Activated naive CD8-positive, alpha-beta T cell (primary cell): ENCODE measurements at regions not wholly inside any gene's neighbourhood (a gene's known extent, or its start where the extent isn't known, plus 50 kb on each side); places are given as distances from the start of the nearest gene placed in this dataset.

Experiments
- H3K27ac Mint-ChIP-seq: one replicate; pipeline ENCODE4 v1.8.0; 2021; ENCODE audit warnings: mixed read lengths
- H3K27me3 Mint-ChIP-seq: one replicate; pipeline ENCODE4 v1.8.0; 2021; ENCODE audit warnings: mixed read lengths
- H3K36me3 Mint-ChIP-seq: one replicate; pipeline ENCODE4 v1.8.0; 2021; ENCODE audit warnings: mixed read lengths
- H3K4me1 Mint-ChIP-seq: one replicate; pipeline ENCODE4 v1.8.0; 2021; ENCODE audit warnings: low read depth, mixed read lengths
- H3K4me3 Mint-ChIP-seq: one replicate; pipeline ENCODE4 v1.8.0; 2021; ENCODE audit warnings: mild to moderate bottlenecking, mixed read lengths
- H3K9me3 Mint-ChIP-seq: one replicate; pipeline ENCODE4 v1.8.0; 2021; ENCODE audit warnings: low read depth, mixed read lengths

- H3K36me3 Mint-ChIP-seq, result peaks cover 7% of the 10 kb centered on the region
- peaks cover 55% of the 10 kb centered on the region for H3K4me1 Mint-ChIP-seq
- H3K27ac Mint-ChIP-seq, result no peak overlapping the region
- H3K4me3 Mint-ChIP-seq, result no peak overlapping the region
- H3K27me3 Mint-ChIP-seq, result no peaks in the 10 kb centered on the region
- H3K9me3 Mint-ChIP-seq, result peaks cover 7% of the 10 kb centered on the region
These were observed 85.5 kb upstream of the GDF10 start for GRCh38 chr10:47214520-47214919.

- Mint-ChIP-seq H3K9me3 (peaks cover 6% of the 10 kb centered on the region), H3K27me3 (no peaks in the 10 kb centered on the region), H3K36me3 (peaks cover 5% of the 10 kb centered on the region), H3K4me3 (no peak overlapping the region), H3K4me1 (peaks cover 41% of the 10 kb centered on the region), H3K27ac (no peak overlapping the region)
These were observed 82.9 kb upstream of the GDF10 start for GRCh38 chr10:47217113-47217512.

GRCh38 chr10:47218803-47219202 is 81.2 kb upstream of the GDF10 start:
- peaks cover 32% of the 10 kb centered on the region for H3K4me1 Mint-ChIP-seq
- no peak overlapping the region for H3K27ac Mint-ChIP-seq
- no peaks in the 10 kb centered on the region for H3K27me3 Mint-ChIP-seq
- no peak overlapping the region for H3K4me3 Mint-ChIP-seq
- no peaks in the 10 kb centered on the region for H3K36me3 Mint-ChIP-seq
- no peaks in the 10 kb centered on the region for H3K9me3 Mint-ChIP-seq

GRCh38 chr10:47222461-47222860 is 77.5 kb upstream of the GDF10 start:
- no peaks in the 10 kb centered on the region for H3K27me3 Mint-ChIP-seq
- H3K9me3 Mint-ChIP-seq, result no peaks in the 10 kb centered on the region
- no peak overlapping the region for H3K27ac Mint-ChIP-seq
- H3K4me3 Mint-ChIP-seq, result no peak overlapping the region
- H3K4me1 Mint-ChIP-seq, result peaks cover 21% of the 10 kb centered on the region
- no peaks in the 10 kb centered on the region for H3K36me3 Mint-ChIP-seq

GRCh38 chr10:47223236-47223635 is 76.8 kb upstream of the GDF10 start:
- Mint-ChIP-seq H3K4me3 (no peak overlapping the region), H3K9me3 (no peaks in the 10 kb centered on the region), H3K4me1 (peaks cover 18% of the 10 kb centered on the region), H3K27me3 (no peaks in the 10 kb centered on the region), H3K36me3 (no peaks in the 10 kb centered on the region), H3K27ac (no peak overlapping the region)

GRCh38 chr10:47224546-47225218 is 75.3 kb upstream of the GDF10 start:
- H3K27ac Mint-ChIP-seq, result no peak overlapping the region
- H3K4me3 Mint-ChIP-seq, result no peak overlapping the region
- peaks cover 3% of the 10 kb centered on the region for H3K36me3 Mint-ChIP-seq
- no peaks in the 10 kb centered on the region for H3K27me3 Mint-ChIP-seq
- H3K4me1 Mint-ChIP-seq, result peaks cover 17% of the 10 kb centered on the region
- peaks cover 4% of the 10 kb centered on the region for H3K9me3 Mint-ChIP-seq

- Mint-ChIP-seq H3K27me3 (no peaks in the 10 kb centered on the region), H3K4me3 (no peak overlapping the region), H3K9me3 (peaks cover 4% of the 10 kb centered on the region), H3K36me3 (peaks cover 3% of the 10 kb centered on the region), H3K4me1 (peaks cover 23% of the 10 kb centered on the region), H3K27ac (no peak overlapping the region)
These were observed 74.6 kb upstream of the GDF10 start for GRCh38 chr10:47225219-47225927.

GRCh38 chr10:47225928-47226645 is 73.9 kb upstream of the GDF10 start:
- Mint-ChIP-seq H3K36me3 (peaks cover 3% of the 10 kb centered on the region), H3K4me1 (peaks cover 30% of the 10 kb centered on the region), H3K27ac (no peak overlapping the region), H3K27me3 (no peaks in the 10 kb centered on the region), H3K4me3 (no peak overlapping the region), H3K9me3 (peaks cover 4% of the 10 kb centered on the region)

GRCh38 chr10:47230482-47230881 is 69.5 kb upstream of the GDF10 start:
- Mint-ChIP-seq H3K36me3 (peaks cover 3% of the 10 kb centered on the region), H3K4me1 (peaks cover 29% of the 10 kb centered on the region), H3K4me3 (peak overlapping the region; percentile 11), H3K27me3 (no peaks in the 10 kb centered on the region), H3K27ac (peak overlapping the region; percentile 85), H3K9me3 (peaks cover 4% of the 10 kb centered on the region)

GRCh38 chr10:47230957-47231356 is 69.0 kb upstream of the GDF10 start:
- peaks cover 3% of the 10 kb centered on the region for H3K36me3 Mint-ChIP-seq
- H3K9me3 Mint-ChIP-seq, result peaks cover 4% of the 10 kb centered on the region
- no peaks in the 10 kb centered on the region for H3K27me3 Mint-ChIP-seq
- H3K4me3 Mint-ChIP-seq, result no peak overlapping the region
- peak overlapping the region; percentile 85 for H3K27ac Mint-ChIP-seq
- H3K4me1 Mint-ChIP-seq, result peaks cover 25% of the 10 kb centered on the region

GRCh38 chr10:47231414-47231813 is 68.6 kb upstream of the GDF10 start:
- no peak overlapping the region for H3K27ac Mint-ChIP-seq

GRCh38 chr10:47233631-47234030 is 66.4 kb upstream of the GDF10 start:
- Mint-ChIP-seq H3K27me3 (no peaks in the 10 kb centered on the region), H3K4me1 (peaks cover 14% of the 10 kb centered on the region), H3K9me3 (peaks cover 4% of the 10 kb centered on the region), H3K4me3 (no peak overlapping the region), H3K27ac (no peak overlapping the region), H3K36me3 (peaks cover 3% of the 10 kb centered on the region)

More at GRCh38 chr10:47231414-47231813, 68.6 kb upstream of the GDF10 start:
- peaks cover 3% of the 10 kb centered on the region for H3K36me3 Mint-ChIP-seq
- H3K4me3 Mint-ChIP-seq, result no peak overlapping the region
- H3K4me1 Mint-ChIP-seq, result peaks cover 21% of the 10 kb centered on the region
- H3K9me3 Mint-ChIP-seq, result peaks cover 4% of the 10 kb centered on the region
- no peaks in the 10 kb centered on the region for H3K27me3 Mint-ChIP-seq

GRCh38 chr10:47235484-47235883 is 64.5 kb upstream of the GDF10 start:
- no peaks in the 10 kb centered on the region for H3K27me3 Mint-ChIP-seq
- peaks cover 20% of the 10 kb centered on the region for H3K4me1 Mint-ChIP-seq
- H3K9me3 Mint-ChIP-seq, result no peaks in the 10 kb centered on the region
- no peaks in the 10 kb centered on the region for H3K36me3 Mint-ChIP-seq
- no peak overlapping the region for H3K27ac Mint-ChIP-seq
- H3K4me3 Mint-ChIP-seq, result no peak overlapping the region

- Mint-ChIP-seq H3K27me3 (no peaks in the 10 kb centered on the region), H3K4me3 (no peak overlapping the region), H3K4me1 (peaks cover 17% of the 10 kb centered on the region), H3K36me3 (no peaks in the 10 kb centered on the region), H3K9me3 (no peaks in the 10 kb centered on the region), H3K27ac (no peak overlapping the region)
These were observed 62.4 kb upstream of the GDF10 start for GRCh38 chr10:47237316-47238260.
